ENCODE measurements at regions not wholly inside any gene's neighbourhood (a gene's known extent, or its start where the extent isn't known, plus 50 kb on each side); places are given as distances from the start of the nearest gene placed in this dataset.

GRCh38 chr15:35746121-35746520, 200.2 kb upstream of the DPH6 start:
- TF ChIP-seq CTCF (IDR thresholded peaks at IDR 0.05) (no peak), TCF7L2 (IDR thresholded peaks at IDR 0.05; ENCODE audit: low read depth, low read length) (no peak)

Data from Panc1 (cell line).